ENCODE measurements at regions not wholly inside any gene's neighbourhood (a gene's known extent, or its start where the extent isn't known, plus 50 kb on each side); places are given as distances from the start of the nearest gene placed in this dataset.

DNA sequence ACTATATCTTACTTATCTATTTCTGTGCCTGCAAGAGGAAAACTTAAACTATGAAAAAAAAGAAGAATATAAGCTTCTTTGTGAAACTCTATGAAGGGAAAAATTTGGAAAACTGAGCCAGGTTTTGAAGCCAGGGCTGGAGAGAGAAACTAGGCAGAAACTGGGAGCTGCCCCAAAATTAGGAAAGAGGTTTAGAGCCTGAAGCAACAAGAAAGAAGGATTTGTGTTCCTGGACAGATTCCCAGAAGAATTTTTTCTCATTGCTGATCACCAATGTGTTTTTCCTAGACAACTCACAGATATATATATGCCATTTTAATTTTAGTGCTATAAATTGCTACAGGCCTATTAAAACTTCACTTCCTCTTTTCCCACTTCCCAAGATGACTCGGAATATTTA lies 245.0 kb upstream of the GEMIN8 start:
- DNase-seq (ENCODE audit: low read depth in 2 of 2) = no peak
- Histone ChIP-seq H3K79me2 (ENCODE audit: control insufficient read depth, insufficient read depth, low read length) (no peaks in the 10 kb centered on the region), H2AFZ (ENCODE audit: low read length) (no peak overlapping the region), H3K36me3 (ENCODE audit: control insufficient read depth, insufficient read depth, low read length) (no peaks in the 10 kb centered on the region), H3K27me3 (ENCODE audit: control insufficient read depth, insufficient read depth, low read length) (no peaks in the 10 kb centered on the region), H3K4me2 (ENCODE audit: extremely low read depth, insufficient read depth, low read length) (no peak overlapping the region), H3K9ac (ENCODE audit: insufficient read depth, low read length) (no peak overlapping the region), H3K27ac (ENCODE audit: insufficient read depth, low read length) (no peak overlapping the region), H3K4me3 (replicated peaks in 1 of 4; ENCODE audit: control extremely low read depth in 1 of 4, insufficient read depth in 1 of 4, low read depth in 3 of 4, low read length in 4 of 4) (no peak overlapping the region), H3K4me1 (ENCODE audit: control insufficient read depth, extremely low read depth, insufficient read depth, low read length) (no peaks in the 10 kb centered on the region), H3K9me3 (ENCODE audit: control insufficient read depth, insufficient read depth, low read depth, low read length) (no peaks in the 10 kb centered on the region), H4K20me1 (ENCODE audit: control insufficient read depth, extremely low read depth, insufficient read depth, low read length) (no peaks in the 10 kb centered on the region)
- TF ChIP-seq, protein P1, sequence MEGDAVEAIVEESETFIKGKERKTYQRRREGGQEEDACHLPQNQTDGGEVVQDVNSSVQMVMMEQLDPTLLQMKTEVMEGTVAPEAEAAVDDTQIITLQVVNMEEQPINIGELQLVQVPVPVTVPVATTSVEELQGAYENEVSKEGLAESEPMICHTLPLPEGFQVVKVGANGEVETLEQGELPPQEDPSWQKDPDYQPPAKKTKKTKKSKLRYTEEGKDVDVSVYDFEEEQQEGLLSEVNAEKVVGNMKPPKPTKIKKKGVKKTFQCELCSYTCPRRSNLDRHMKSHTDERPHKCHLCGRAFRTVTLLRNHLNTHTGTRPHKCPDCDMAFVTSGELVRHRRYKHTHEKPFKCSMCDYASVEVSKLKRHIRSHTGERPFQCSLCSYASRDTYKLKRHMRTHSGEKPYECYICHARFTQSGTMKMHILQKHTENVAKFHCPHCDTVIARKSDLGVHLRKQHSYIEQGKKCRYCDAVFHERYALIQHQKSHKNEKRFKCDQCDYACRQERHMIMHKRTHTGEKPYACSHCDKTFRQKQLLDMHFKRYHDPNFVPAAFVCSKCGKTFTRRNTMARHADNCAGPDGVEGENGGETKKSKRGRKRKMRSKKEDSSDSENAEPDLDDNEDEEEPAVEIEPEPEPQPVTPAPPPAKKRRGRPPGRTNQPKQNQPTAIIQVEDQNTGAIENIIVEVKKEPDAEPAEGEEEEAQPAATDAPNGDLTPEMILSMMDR (conservative IDR thresholded peaks at IDR 0.05 in 1 of 2, IDR thresholded peaks at IDR 0.05 in 1 of 2; ENCODE audit: low read depth in 1 of 2, low read length in 2 of 2) = no peak
- TF ChIP-seq EZH2 (IDR thresholded peaks at IDR 0.05; ENCODE audit: low read length, missing control alignments) = no peak

DNA sequence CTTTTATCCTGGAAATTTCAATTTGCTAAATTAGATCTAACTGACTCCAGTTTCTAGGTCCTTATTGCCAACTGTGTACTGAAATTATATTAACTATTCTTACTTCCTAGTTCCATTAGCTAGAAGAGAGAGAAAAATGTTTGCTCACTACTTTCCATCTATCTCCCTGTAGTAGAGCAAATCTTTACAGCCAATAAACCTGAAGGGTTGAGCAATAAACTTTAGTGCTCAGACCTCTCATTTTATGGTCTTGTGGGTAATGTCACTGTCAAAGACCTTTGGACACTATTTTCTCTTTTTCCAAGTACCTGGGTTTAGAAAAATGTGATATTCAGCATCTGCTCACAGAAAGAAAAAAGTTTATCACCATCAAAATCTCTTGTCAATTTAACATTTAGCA lies 237.5 kb upstream of the GEMIN8 start:
- TF ChIP-seq, protein P1 (conservative IDR thresholded peaks at IDR 0.05 in 1 of 2, IDR thresholded peaks at IDR 0.05 in 1 of 2; ENCODE audit: low read depth in 1 of 2, low read length in 2 of 2) = no peak
- TF ChIP-seq EZH2 (IDR thresholded peaks at IDR 0.05; ENCODE audit: low read length, missing control alignments) = no peak
- H3K27me3 ChIP-seq (ENCODE audit: control insufficient read depth, insufficient read depth, low read length) = no peaks in the 10 kb centered on the region
- no peak for DNase-seq (ENCODE audit: low read depth in 2 of 2)
- H3K4me1 ChIP-seq (ENCODE audit: control insufficient read depth, extremely low read depth, insufficient read depth, low read length) = no peaks in the 10 kb centered on the region
- H3K27ac ChIP-seq (ENCODE audit: insufficient read depth, low read length) = no peak overlapping the region
- no peak overlapping the region for H3K9ac ChIP-seq (ENCODE audit: insufficient read depth, low read length)
- no peak overlapping the region for H2AFZ ChIP-seq (ENCODE audit: low read length)
- no peaks in the 10 kb centered on the region for H3K79me2 ChIP-seq (ENCODE audit: control insufficient read depth, insufficient read depth, low read length)
- H3K4me2 ChIP-seq (ENCODE audit: extremely low read depth, insufficient read depth, low read length) = no peak overlapping the region
- H3K9me3 ChIP-seq (ENCODE audit: control insufficient read depth, insufficient read depth, low read depth, low read length) = no peaks in the 10 kb centered on the region
- H4K20me1 ChIP-seq (ENCODE audit: control insufficient read depth, extremely low read depth, insufficient read depth, low read length) = no peaks in the 10 kb centered on the region
- H3K36me3 ChIP-seq (ENCODE audit: control insufficient read depth, insufficient read depth, low read length) = no peaks in the 10 kb centered on the region
- no peak overlapping the region for H3K4me3 ChIP-seq (replicated peaks in 1 of 4; ENCODE audit: control extremely low read depth in 1 of 4, insufficient read depth in 1 of 4, low read depth in 3 of 4, low read length in 4 of 4)

DNA sequence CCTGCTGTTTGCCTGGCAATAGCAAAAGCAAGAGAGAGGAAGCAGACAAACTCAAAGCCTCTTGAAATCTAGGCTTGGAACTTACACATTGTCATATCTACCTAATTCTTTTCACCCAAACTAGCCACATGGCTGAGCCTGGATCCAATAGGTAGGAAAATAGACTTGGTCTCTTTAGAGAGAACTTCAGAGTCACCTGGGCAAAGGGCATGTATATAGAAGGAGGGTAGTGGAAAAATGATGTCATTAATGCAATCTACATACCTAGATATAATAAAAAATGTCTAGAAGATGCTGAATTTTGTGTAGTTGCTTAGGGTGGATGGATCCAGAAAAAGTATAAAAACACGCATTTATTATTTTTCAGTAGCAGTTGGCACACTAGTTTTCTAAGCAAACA lies 237.0 kb upstream of the GEMIN8 start:
- Histone ChIP-seq H3K4me3 (replicated peaks in 1 of 4; ENCODE audit: control extremely low read depth in 1 of 4, insufficient read depth in 1 of 4, low read depth in 3 of 4, low read length in 4 of 4) (no peak overlapping the region), H3K27ac (ENCODE audit: insufficient read depth, low read length) (no peak overlapping the region), H3K79me2 (ENCODE audit: control insufficient read depth, insufficient read depth, low read length) (no peaks in the 10 kb centered on the region)

More for the DNA sequence above, 237.0 kb upstream of the GEMIN8 start:
- no peak overlapping the region for H3K9ac ChIP-seq (ENCODE audit: insufficient read depth, low read length)
- H3K36me3 ChIP-seq (ENCODE audit: control insufficient read depth, insufficient read depth, low read length) = no peaks in the 10 kb centered on the region
- no peaks in the 10 kb centered on the region for H3K4me1 ChIP-seq (ENCODE audit: control insufficient read depth, extremely low read depth, insufficient read depth, low read length)
- H3K9me3 ChIP-seq (ENCODE audit: control insufficient read depth, insufficient read depth, low read depth, low read length) = no peaks in the 10 kb centered on the region
- no peak overlapping the region for H2AFZ ChIP-seq (ENCODE audit: low read length)
- H3K27me3 ChIP-seq (ENCODE audit: control insufficient read depth, insufficient read depth, low read length) = no peaks in the 10 kb centered on the region
- TF ChIP-seq EZH2 (IDR thresholded peaks at IDR 0.05; ENCODE audit: low read length, missing control alignments) = no peak
- TF ChIP-seq, protein P1 (conservative IDR thresholded peaks at IDR 0.05 in 1 of 2, IDR thresholded peaks at IDR 0.05 in 1 of 2; ENCODE audit: low read depth in 1 of 2, low read length in 2 of 2) = no peak
- DNase-seq (ENCODE audit: low read depth in 2 of 2) = no peak
- no peaks in the 10 kb centered on the region for H4K20me1 ChIP-seq (ENCODE audit: control insufficient read depth, extremely low read depth, insufficient read depth, low read length)
- H3K4me2 ChIP-seq (ENCODE audit: extremely low read depth, insufficient read depth, low read length) = no peak overlapping the region
